ENCODE measurements at regions not wholly inside any gene's neighbourhood (a gene's known extent, or its start where the extent isn't known, plus 50 kb on each side); places are given as distances from the start of the nearest gene placed in this dataset.

- DNase-seq (ENCODE audit: low spot score in 2 of 2): no peak
- TF ChIP-seq POLR2A (IDR thresholded peaks at IDR 0.05) (no peak), CTCF (IDR thresholded peaks at IDR 0.05) (no peak)
- whole genome bisulfite sequencing, 2 donors: 76 to 78% methylated on average over 4 of the region's 4 CpGs
- no peak overlapping the region for H3K4me3 ChIP-seq (ENCODE audit: low read depth, poor library complexity, severe bottlenecking)
- intact Hi-C loops (cut with DNase I; ENCODE audit: low total_unique reads): no loop called here
Measured at GRCh38 chr13:22402682-22403081, 731.8 kb downstream of the FGF9 start.

- no peak for TF ChIP-seq CTCF (IDR thresholded peaks at IDR 0.05)
- no peak for TF ChIP-seq POLR2A (IDR thresholded peaks at IDR 0.05)
- DNase-seq (ENCODE audit: low spot score in 2 of 2): no peak
- WGBS, 2 donors: 80 to 81% methylated on average over 6 of the region's 6 CpGs
- intact Hi-C loops (cut with DNase I; ENCODE audit: low total_unique reads): no loop called here
- H3K4me3 ChIP-seq (ENCODE audit: low read depth, poor library complexity, severe bottlenecking): no peak overlapping the region
Measured at GRCh38 chr13:22403144-22403543, 732.3 kb downstream of the FGF9 start.

- TF ChIP-seq CTCF (IDR thresholded peaks at IDR 0.05) (no peak), POLR2A (IDR thresholded peaks at IDR 0.05) (no peak)
- WGBS, 2 donors: 96% methylated on average over 1 of the region's 1 CpG
- H3K4me3 ChIP-seq (ENCODE audit: low read depth, poor library complexity, severe bottlenecking): no peak overlapping the region
- no peak for DNase-seq (ENCODE audit: low spot score in 2 of 2)
- intact Hi-C loops (cut with DNase I; ENCODE audit: low total_unique reads): no loop called here
Measured at GRCh38 chr13:22405891-22406290, 735.0 kb downstream of the FGF9 start.

GRCh38 chr13:22412452-22412851 lies 741.6 kb downstream of the FGF9 start:
- TF ChIP-seq CTCF (IDR thresholded peaks at IDR 0.05) (no peak), POLR2A (IDR thresholded peaks at IDR 0.05) (no peak)
- DNase-seq (ENCODE audit: low spot score in 2 of 2): no peak
- intact Hi-C loops (cut with DNase I; ENCODE audit: low total_unique reads): no loop called here
- H3K4me3 ChIP-seq (ENCODE audit: low read depth, poor library complexity, severe bottlenecking): no peak overlapping the region
- 87 to 92% methylated on average over 1 of the region's 1 CpG for WGBS, 2 donors

GRCh38 chr13:22422023-22422422 lies 751.1 kb downstream of the FGF9 start:
- no peak overlapping the region for H3K4me3 ChIP-seq (ENCODE audit: low read depth, poor library complexity, severe bottlenecking)
- no peak for DNase-seq (ENCODE audit: low spot score in 2 of 2)
- intact Hi-C loops (cut with DNase I; ENCODE audit: low total_unique reads): no loop called here
- TF ChIP-seq CTCF (IDR thresholded peaks at IDR 0.05) (no peak), POLR2A (IDR thresholded peaks at IDR 0.05) (no peak)

GRCh38 chr13:22422712-22423111 lies 751.8 kb downstream of the FGF9 start:
- TF ChIP-seq POLR2A (IDR thresholded peaks at IDR 0.05) (no peak), CTCF (IDR thresholded peaks at IDR 0.05) (no peak)
- H3K4me3 ChIP-seq (ENCODE audit: low read depth, poor library complexity, severe bottlenecking): no peak overlapping the region
- DNase-seq (ENCODE audit: low spot score in 2 of 2): no peak
- 41 to 62% methylated on average over 7 of the region's 7 CpGs for WGBS, 2 donors
- intact Hi-C loops (cut with DNase I; ENCODE audit: low total_unique reads): no loop called here

Measured in lower leg skin (tissue), 4 donors.